DOHH2 (cell line): ENCODE measurements at regions not wholly inside any gene's neighbourhood (a gene's known extent, or its start where the extent isn't known, plus 50 kb on each side); places are given as distances from the start of the nearest gene placed in this dataset.

Experiments used
- H3F3A ChIP-seq: fragments of 200-600 bp; sonication (generic), shearing (Covaris generic); 2 replicates; pipeline ENCODE4 v1.6.0; 2016; ENCODE audit warnings: antibody characterized with exemption, mild to moderate bottlenecking; ENCODE audit not compliant: control insufficient read depth, insufficient read depth
- H3K27ac ChIP-seq: fragments of 200-600 bp; sonication (generic); 2 replicates; pipeline ENCODE4 v1.5.1; 2014; ENCODE audit warnings: low read depth, mild to moderate bottlenecking, low read length, moderate library complexity
- H3K27me3 ChIP-seq: fragments of 200-600 bp; sonication (generic); 2 replicates; pipeline ENCODE4 v1.6.1; 2014; ENCODE audit warnings: mild to moderate bottlenecking, low read length, mixed read lengths; ENCODE audit not compliant: control insufficient read depth
- H3K36me3 ChIP-seq: fragments of 200-600 bp; sonication (generic); 2 replicates; pipeline ENCODE4 v1.6.1; 2014; ENCODE audit warnings: mild to moderate bottlenecking, low read length, moderate library complexity, mixed read lengths; ENCODE audit not compliant: control insufficient read depth
- H3K4me1 ChIP-seq: fragments of 200-600 bp; sonication (generic); 2 replicates; pipeline ENCODE4 v1.6.1; 2014; ENCODE audit warnings: mild to moderate bottlenecking, low read length, mixed read lengths; ENCODE audit not compliant: control insufficient read depth
- H3K4me2 ChIP-seq: fragments of 200-600 bp; sonication (generic); 2 replicates; pipeline ENCODE4 v1.6.0; 2014; ENCODE audit warnings: mild to moderate bottlenecking, low read length, moderate library complexity
- H3K4me3 ChIP-seq: fragments of 200-600 bp; sonication (generic); 2 replicates; pipeline ENCODE4 v1.5.1; 2014; ENCODE audit warnings: mild to moderate bottlenecking, low read length, mixed read lengths
- H3K79me2 ChIP-seq: fragments of 200-600 bp; sonication (generic); 2 replicates; pipeline ENCODE4 v1.6.1; 2014; ENCODE audit warnings: mild to moderate bottlenecking, low read length, mixed read lengths; ENCODE audit not compliant: control insufficient read depth
- H3K9me2 ChIP-seq: fragments of 200-600 bp; sonication (generic); replicated peaks from 2 replicates; pipeline ENCODE4 v1.6.1; 2014; ENCODE audit warnings: mild to moderate bottlenecking, low read length, mixed read lengths; ENCODE audit not compliant: control insufficient read depth
- H3K9me3 ChIP-seq: fragments of 200-600 bp; sonication (generic); 2 replicates; pipeline ENCODE4 v1.6.1; 2014; ENCODE audit warnings: antibody characterized with exemption, low read length, mixed read lengths; ENCODE audit not compliant: control insufficient read depth, insufficient read depth
- H4K20me1 ChIP-seq: fragments of 200-600 bp; sonication (generic); 2 replicates; pipeline ENCODE4 v1.6.0; 2014; ENCODE audit warnings: low read depth, mild to moderate bottlenecking, antibody characterized with exemption, low read length, moderate library complexity; ENCODE audit not compliant: control insufficient read depth, insufficient read depth
- EZH2phosphoT487 ChIP-seq: fragments of 200-600 bp; sonication (generic); IDR thresholded peaks from 2 replicates; pipeline ENCODE4 v1.6.1; 2017; ENCODE audit warnings: borderline replicate concordance, mild to moderate bottlenecking, antibody characterized with exemption, low read length, moderate library complexity, mixed read lengths
- TF ChIP-seq, protein P1 (sequence below): fragments of 200-600 bp; sonication (generic); IDR thresholded peaks from one replicate; pipeline ENCODE4 v1.5.1; 2014; ENCODE audit warnings: antibody characterized with exemption, mild to moderate bottlenecking, low read depth, low read length; ENCODE audit not compliant: poor library complexity, severe bottlenecking

DNA sequence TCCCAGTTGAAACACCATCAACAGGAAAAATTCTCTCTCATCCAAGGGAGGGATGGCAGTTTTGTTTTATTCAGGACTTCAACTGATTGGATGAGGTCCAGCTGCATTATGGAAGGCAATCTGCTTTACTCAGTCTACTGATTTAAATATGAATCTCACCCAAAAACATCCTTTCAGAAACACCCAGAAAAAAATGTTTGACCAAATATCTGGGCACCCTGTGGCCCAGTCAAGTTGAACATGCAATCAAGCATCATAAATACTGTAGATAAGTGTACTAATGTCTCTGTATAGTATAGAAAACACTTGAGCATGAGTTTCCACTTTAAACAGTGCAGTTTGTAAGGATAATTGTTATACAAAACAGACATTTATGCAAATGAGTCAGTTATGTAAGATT lies 753.2 kb downstream of the ARAP2 start:
- Histone ChIP-seq H3K27ac (no peak overlapping the region), H3K27me3 (no peaks in the 10 kb centered on the region), H3K9me3 (no peaks in the 10 kb centered on the region; the same call in 1 of the 2 replicates), H3K9me2 (no peaks in the 10 kb centered on the region), H3K79me2 (no peaks in the 10 kb centered on the region), H3K4me2 (no peak overlapping the region), H3K4me3 (no peak overlapping the region), H3K4me1 (no peaks in the 10 kb centered on the region), H4K20me1 (no peaks in the 10 kb centered on the region), H3F3A (no peaks in the 10 kb centered on the region), H3K36me3 (no peaks in the 10 kb centered on the region)
- TF ChIP-seq, protein P1, sequence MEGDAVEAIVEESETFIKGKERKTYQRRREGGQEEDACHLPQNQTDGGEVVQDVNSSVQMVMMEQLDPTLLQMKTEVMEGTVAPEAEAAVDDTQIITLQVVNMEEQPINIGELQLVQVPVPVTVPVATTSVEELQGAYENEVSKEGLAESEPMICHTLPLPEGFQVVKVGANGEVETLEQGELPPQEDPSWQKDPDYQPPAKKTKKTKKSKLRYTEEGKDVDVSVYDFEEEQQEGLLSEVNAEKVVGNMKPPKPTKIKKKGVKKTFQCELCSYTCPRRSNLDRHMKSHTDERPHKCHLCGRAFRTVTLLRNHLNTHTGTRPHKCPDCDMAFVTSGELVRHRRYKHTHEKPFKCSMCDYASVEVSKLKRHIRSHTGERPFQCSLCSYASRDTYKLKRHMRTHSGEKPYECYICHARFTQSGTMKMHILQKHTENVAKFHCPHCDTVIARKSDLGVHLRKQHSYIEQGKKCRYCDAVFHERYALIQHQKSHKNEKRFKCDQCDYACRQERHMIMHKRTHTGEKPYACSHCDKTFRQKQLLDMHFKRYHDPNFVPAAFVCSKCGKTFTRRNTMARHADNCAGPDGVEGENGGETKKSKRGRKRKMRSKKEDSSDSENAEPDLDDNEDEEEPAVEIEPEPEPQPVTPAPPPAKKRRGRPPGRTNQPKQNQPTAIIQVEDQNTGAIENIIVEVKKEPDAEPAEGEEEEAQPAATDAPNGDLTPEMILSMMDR = no peak
- no peak for TF ChIP-seq EZH2phosphoT487

DNA sequence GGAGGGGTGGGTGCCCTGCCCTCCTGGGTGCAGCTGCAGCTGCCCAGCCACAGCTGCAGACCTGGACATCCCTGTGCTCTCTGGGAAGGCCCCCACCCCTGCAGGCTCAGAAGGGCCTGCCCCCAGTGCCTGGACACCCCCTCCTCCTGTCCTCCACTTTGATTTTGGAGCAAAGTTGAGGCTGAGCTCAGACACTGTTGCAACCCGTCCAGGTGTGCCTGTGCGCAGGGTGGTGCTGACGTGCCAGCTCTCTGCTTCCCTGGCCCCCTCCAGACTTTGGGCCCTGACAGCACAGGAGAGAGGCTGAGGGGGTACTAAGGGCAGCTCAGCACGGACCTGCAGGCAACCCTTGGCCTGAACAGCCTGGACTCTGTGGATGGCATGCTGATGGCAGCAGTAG lies 750.3 kb downstream of the ARAP2 start:
- no peaks in the 10 kb centered on the region for H3K27me3 ChIP-seq
- H3K27ac ChIP-seq = no peak overlapping the region
- no peaks in the 10 kb centered on the region for H3K4me1 ChIP-seq
- TF ChIP-seq, protein P1 = no peak
- no peak for TF ChIP-seq EZH2phosphoT487
- H3K9me3 ChIP-seq = no peaks in the 10 kb centered on the region; the same call in 1 of the 2 replicates
- H4K20me1 ChIP-seq = no peaks in the 10 kb centered on the region
- no peak overlapping the region for H3K4me3 ChIP-seq
- no peaks in the 10 kb centered on the region for H3K9me2 ChIP-seq
- no peak overlapping the region for H3K4me2 ChIP-seq
- H3K79me2 ChIP-seq = no peaks in the 10 kb centered on the region
- H3F3A ChIP-seq = no peaks in the 10 kb centered on the region
- H3K36me3 ChIP-seq = no peaks in the 10 kb centered on the region

DNA sequence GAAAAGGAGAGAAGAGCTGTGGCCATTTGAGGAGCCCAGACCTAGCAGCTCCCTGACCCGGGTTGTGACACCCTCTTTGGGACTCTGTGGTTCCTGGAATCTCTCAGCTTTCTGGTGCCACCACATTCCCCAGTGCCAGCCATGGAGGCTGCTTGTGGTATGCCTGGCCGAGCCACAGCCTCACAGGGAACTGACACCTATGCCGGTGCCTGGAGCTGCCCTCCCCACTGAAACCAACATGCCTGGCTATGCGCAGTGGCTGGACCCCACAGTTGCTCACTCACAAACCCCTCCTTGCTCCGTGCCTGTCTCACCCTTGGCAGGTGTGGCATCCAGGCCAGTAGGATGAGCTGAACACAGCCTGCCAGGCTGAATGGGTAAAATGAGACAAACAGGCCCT lies 749.4 kb downstream of the ARAP2 start:
- no peaks in the 10 kb centered on the region for H3K9me2 ChIP-seq
- H3K4me1 ChIP-seq = no peaks in the 10 kb centered on the region
- TF ChIP-seq, protein P1 = no peak
- TF ChIP-seq EZH2phosphoT487 = no peak
- no peaks in the 10 kb centered on the region for H3K27me3 ChIP-seq
- no peaks in the 10 kb centered on the region for H3K79me2 ChIP-seq
- H3F3A ChIP-seq = no peaks in the 10 kb centered on the region
- no peaks in the 10 kb centered on the region for H4K20me1 ChIP-seq
- H3K27ac ChIP-seq = no peak overlapping the region
- no peak overlapping the region for H3K4me3 ChIP-seq
- no peak overlapping the region for H3K4me2 ChIP-seq
- no peaks in the 10 kb centered on the region; the same call in 1 of the 2 replicates for H3K9me3 ChIP-seq
- no peaks in the 10 kb centered on the region for H3K36me3 ChIP-seq

DNA sequence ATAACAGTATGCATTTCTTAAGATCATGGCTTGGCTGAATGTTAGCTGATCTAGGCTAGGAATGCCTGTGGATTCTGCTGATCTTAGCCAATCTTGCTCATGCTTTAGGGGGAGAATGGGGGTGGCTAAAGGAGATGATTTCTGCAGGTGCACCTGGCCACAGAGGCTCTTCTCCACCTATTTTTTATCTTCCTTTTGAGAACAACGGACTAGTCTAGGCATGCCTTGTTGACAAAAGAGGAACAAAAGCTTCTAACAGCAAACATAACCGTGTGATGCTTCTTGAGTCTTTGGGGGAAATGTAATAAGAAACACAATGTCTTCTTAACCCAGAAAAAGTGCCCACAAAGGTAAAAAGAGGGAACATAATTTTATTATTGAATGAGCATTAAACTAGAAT lies 743.5 kb downstream of the ARAP2 start:
- no peaks in the 10 kb centered on the region for H3K36me3 ChIP-seq
- no peaks in the 10 kb centered on the region for H3K79me2 ChIP-seq
- no peaks in the 10 kb centered on the region for H3F3A ChIP-seq
- no peaks in the 10 kb centered on the region for H3K9me2 ChIP-seq
- no peaks in the 10 kb centered on the region for H3K27me3 ChIP-seq
- no peaks in the 10 kb centered on the region for H4K20me1 ChIP-seq
- no peak overlapping the region for H3K4me3 ChIP-seq
- no peak overlapping the region for H3K27ac ChIP-seq
- no peaks in the 10 kb centered on the region for H3K9me3 ChIP-seq
- no peaks in the 10 kb centered on the region for H3K4me1 ChIP-seq
- no peak overlapping the region for H3K4me2 ChIP-seq
- TF ChIP-seq, protein P1 = no peak
- TF ChIP-seq EZH2phosphoT487 = no peak
